Activated CD4-positive, alpha-beta T cell treated with anti-CD3 and anti-CD28 coated beads for 36 hours (primary cell): ENCODE measurements at regions not wholly inside any gene's neighbourhood (a gene's known extent, or its start where the extent isn't known, plus 50 kb on each side); places are given as distances from the start of the nearest gene placed in this dataset.

Experiments used
- ATAC-seq: fragments of 200-7000 bp; cut with Tn5 transposase; one replicate; pipeline ENCODE4 v1.10.0; 2021; ENCODE audit warnings: mild to moderate bottlenecking, moderate library complexity
- CTCF ChIA-PET: fragments of 350-600 bp; sonication (Branson Sonifier 250); formaldehyde crosslinking; loops from one replicate; lab custom pipeline; 2021; ENCODE audit warnings: antibody characterized with exemption; lab: Charles Lee
- POLR2A ChIA-PET: fragments of 350-600 bp; sonication (Branson Sonifier 250); formaldehyde crosslinking; loops from one replicate; lab custom pipeline; 2021; ENCODE audit warnings: antibody characterized with exemption, inconsistent platforms; lab: Charles Lee
- DNase-seq: peaks from one replicate; pipeline ENCODE4 v3.0.0-alpha.2; 2020
- H3K27ac Mint-ChIP-seq: one replicate; pipeline ENCODE4 v1.8.0; 2021; ENCODE audit warnings: mixed read lengths
- H3K27me3 Mint-ChIP-seq: one replicate; pipeline ENCODE4 v1.8.0; 2021; ENCODE audit warnings: mixed read lengths
- H3K36me3 Mint-ChIP-seq: one replicate; pipeline ENCODE4 v1.8.0; 2021; ENCODE audit warnings: low read depth, mixed read lengths
- H3K4me1 Mint-ChIP-seq: one replicate; pipeline ENCODE4 v1.8.0; 2021; ENCODE audit warnings: mixed read lengths
- H3K4me3 Mint-ChIP-seq: one replicate; pipeline ENCODE4 v1.8.0; 2021; ENCODE audit warnings: mild to moderate bottlenecking, moderate library complexity, mixed read lengths
- H3K9me3 Mint-ChIP-seq: one replicate; pipeline ENCODE4 v1.8.0; 2021; ENCODE audit warnings: low read depth, mixed read lengths
- intact Hi-C, 2 experiments: fragments of 100-400 bp; cut with DNase I in 1 of 2; cut with micrococcal nuclease in 1 of 2; formaldehyde crosslinking; loops; one replicate each; pipeline versions ENCODE4 v1.14.2 to v1.15.1; 2022 to 2024; cut with DNase I, micrococcal nuclease

DNA sequence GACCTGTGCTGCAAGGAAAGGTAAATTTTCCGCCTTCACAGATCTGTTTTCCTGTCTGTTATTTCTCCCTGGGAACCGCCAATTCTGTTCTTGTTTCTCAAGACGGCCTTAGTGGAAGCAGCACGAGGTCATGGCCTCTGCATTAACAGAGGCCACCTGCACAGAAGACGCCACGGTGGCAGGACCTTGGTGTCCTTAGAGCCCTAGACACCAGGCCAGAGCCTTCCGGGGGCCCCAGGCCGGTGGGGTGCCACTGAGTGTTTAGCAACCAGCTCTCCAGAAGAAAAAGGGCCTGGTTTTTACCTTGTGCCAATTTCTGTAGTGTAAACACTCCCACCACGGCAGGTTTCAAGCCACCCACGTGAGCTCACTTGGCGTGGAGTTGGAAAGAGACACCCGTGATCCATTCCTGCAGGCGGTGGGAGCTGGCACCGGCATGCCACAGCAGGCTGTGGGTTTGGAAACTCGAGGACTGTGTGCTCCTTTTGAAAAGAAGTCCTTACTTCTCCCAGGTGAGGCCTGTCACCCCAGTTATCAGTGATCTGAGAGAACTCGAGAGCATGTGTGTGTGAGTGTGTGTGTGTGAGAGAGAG is 103.9 kb upstream of the HDAC4 start:
- no peak overlapping the region for H3K27ac Mint-ChIP-seq
- H3K27me3 Mint-ChIP-seq = no peaks in the 10 kb centered on the region
- H3K4me1 Mint-ChIP-seq = no peaks in the 10 kb centered on the region
- H3K36me3 Mint-ChIP-seq = no peaks in the 10 kb centered on the region
- no peaks in the 10 kb centered on the region for H3K9me3 Mint-ChIP-seq
- no peak for ATAC-seq
- H3K4me3 Mint-ChIP-seq = no peak overlapping the region
- DNase-seq = no peak
- POLR2A ChIA-PET = no interaction called here
- CTCF ChIA-PET = interaction anchor here (0.5 kb wide), 1 partner anchor 38 kb away, joined by 3 read pairs; no protein-coding TSS in a partner anchor
- intact Hi-C loops = no loop called here

GRCh38 chr2:239502430-239503186 is 101.8 kb upstream of the HDAC4 start:
- H3K4me1 Mint-ChIP-seq = no peaks in the 10 kb centered on the region
- ATAC-seq (no peak), DNase-seq (no peak)
- H3K27ac Mint-ChIP-seq = no peak overlapping the region
- intact Hi-C loops = no loop called here
- no peaks in the 10 kb centered on the region for H3K9me3 Mint-ChIP-seq
- CTCF ChIA-PET = interaction anchor here (1.2 kb wide), 1 partner anchor 16 kb away, joined by 3 read pairs; no protein-coding TSS in a partner anchor
- no peaks in the 10 kb centered on the region for H3K36me3 Mint-ChIP-seq
- no peaks in the 10 kb centered on the region for H3K27me3 Mint-ChIP-seq
- H3K4me3 Mint-ChIP-seq = no peak overlapping the region
- POLR2A ChIA-PET = no interaction called here

DNA sequence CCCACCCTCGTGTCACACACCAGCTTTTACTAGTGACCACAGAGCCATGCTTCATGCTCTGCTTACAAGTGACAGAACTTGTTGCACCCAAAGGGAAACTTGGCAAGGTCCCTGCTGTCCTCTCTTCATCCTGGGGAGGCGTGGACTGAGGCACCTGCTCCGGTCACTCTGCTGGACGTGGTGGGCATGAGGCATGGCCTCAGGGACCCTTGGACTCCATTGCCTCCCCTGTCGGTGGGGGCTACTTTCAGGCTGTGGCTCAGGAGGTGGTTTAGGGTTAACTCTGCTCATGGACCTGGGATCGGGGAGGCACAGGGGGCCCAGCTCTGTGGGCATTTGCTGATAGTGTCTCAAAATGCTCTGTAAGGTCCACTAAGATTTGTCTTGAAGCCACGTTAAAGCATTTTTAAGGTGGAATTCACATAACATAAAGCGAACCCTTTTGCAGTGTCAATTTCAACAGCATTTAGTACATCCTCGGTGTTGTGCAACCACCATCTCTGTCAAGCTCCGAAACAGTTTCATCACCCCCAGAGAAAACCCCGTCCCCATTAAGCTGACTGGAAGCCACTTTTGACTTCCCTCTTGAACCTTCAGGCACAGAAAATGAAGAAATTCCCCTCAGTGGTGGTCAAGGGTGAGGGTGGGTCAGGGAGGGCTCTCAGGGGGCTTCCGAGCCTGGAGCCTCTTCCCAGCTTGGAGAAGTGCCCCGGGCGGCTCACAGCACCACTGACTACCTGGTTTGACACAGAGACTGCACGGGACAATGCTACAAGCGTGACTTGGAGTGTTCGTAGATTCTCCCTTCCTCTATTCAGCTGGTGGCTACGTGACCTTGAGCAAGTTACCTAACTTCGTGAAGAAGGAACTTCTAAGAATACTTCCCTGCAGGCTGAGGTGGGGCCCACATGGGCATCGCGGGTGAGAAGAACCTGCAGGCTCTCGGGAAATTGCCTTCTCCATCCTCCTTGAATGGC is 100.0 kb upstream of the HDAC4 start:
- POLR2A ChIA-PET = no interaction called here
- no peak overlapping the region for H3K4me3 Mint-ChIP-seq
- H3K4me1 Mint-ChIP-seq = no peaks in the 10 kb centered on the region
- H3K27me3 Mint-ChIP-seq = no peaks in the 10 kb centered on the region
- DNase-seq (no peak), ATAC-seq (no peak)
- H3K36me3 Mint-ChIP-seq = no peaks in the 10 kb centered on the region
- no peak overlapping the region for H3K27ac Mint-ChIP-seq
- intact Hi-C loops = no loop called here
- CTCF ChIA-PET = no interaction called here
- no peaks in the 10 kb centered on the region for H3K9me3 Mint-ChIP-seq

DNA sequence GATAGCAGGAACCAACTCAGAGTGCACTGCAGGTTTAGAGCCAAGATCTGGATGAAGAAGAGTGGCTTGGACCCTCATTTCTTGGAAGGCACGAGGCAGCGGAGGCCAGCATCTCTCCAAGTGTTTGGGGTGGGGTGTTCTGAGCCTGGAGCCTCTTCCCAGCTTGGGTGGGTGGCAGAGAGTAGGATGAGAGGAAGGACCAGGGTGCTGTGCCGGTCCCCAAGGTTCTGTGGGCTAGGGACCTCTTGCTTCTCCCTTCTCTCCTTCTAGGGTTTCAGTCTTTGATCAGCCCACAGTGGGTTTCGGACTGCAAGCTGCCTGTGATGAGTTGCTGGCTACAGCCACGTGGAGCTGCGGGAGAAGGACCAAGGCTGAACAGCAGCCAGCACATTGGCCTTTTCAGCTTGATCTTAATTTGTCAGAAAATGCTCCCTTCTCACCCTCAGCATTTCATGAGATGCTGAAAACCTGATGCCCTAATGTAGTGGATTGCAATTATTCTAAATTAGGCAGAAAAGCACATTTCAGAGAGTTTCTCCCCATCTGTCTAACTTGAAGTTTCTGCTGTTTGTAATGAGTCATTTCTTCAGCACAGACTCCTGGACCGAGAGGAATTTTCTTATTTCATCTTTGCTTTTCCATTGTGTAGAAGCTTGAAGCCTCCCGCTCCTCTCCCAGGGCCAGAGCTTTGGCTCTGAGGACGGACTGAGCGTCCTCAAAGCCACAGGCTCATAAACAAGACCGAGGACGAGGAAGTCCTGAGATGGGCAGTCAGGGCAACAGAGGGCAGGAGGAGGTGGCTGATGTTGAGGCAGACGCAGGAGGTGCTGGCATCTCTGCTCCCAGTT is 99.1 kb upstream of the HDAC4 start:
- ATAC-seq = no peak
- Mint-ChIP-seq H3K4me1 (no peaks in the 10 kb centered on the region), H3K4me3 (no peak overlapping the region), H3K27ac (no peak overlapping the region), H3K27me3 (no peaks in the 10 kb centered on the region), H3K9me3 (no peaks in the 10 kb centered on the region), H3K36me3 (no peaks in the 10 kb centered on the region)
- no peak for DNase-seq
- intact Hi-C loops = no loop called here
- POLR2A ChIA-PET = no interaction called here
- CTCF ChIA-PET = no interaction called here

DNA sequence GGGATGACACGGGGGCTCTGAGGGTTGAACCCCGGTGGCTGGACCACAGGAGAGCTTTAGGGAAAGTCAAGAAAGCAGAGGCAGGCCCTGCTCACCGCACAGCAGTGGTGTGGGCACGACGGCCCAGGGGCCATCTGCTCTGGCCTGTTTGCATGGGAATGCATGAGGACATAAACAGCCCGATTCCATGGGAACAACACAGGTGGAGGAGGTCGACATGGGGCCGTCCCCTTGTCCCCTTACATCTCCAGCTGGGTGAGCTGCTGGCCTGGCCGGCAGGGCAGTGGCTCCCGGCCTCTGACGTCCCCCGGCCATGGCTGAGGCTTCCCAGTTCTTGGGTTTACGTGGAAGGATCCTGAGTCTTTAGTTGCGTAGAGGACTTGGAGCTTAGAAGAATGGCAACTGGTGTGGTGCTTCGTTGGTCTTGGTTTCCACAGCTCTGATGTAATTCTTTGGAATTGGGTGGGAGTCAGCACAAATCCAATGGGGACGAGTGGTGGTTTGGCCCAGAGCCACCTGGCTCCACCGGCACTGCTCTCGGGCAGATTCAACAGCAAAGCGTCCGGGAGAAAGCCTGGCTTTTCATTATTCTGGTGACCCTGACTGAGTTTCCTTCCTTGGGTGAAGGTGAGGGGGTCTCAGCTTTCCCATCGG is 98.3 kb upstream of the HDAC4 start:
- intact Hi-C loops = no loop called here
- H3K4me3 Mint-ChIP-seq = no peak overlapping the region

DNA sequence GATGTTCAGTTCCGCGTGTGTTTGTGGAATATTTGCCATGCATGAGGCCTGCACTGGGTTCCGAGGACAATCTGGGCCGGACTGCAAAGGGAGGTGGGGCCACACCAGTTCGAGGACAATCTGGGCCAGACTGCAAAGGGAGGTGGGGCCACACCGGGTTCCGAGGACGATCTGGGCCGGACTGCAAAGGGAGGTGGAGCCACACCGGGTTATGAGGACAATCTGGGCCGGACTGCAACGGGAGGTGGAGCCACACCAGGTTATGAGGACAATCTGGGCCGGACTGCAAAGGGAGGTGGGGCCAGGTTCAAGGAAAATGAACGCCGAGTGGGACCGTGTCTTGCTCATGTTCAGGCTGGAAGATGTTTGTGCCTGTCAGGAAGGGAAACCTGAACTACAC is 97.8 kb upstream of the HDAC4 start:
- Mint-ChIP-seq H3K27ac (no peak overlapping the region), H3K9me3 (no peaks in the 10 kb centered on the region), H3K36me3 (no peaks in the 10 kb centered on the region), H3K4me1 (no peaks in the 10 kb centered on the region), H3K27me3 (peaks cover 3% of the 10 kb centered on the region), H3K4me3 (no peak overlapping the region)
- ATAC-seq (no peak), DNase-seq (no peak)
- intact Hi-C loops = no loop called here
- POLR2A ChIA-PET = no interaction called here
- CTCF ChIA-PET = no interaction called here

More for the DNA sequence above, 98.3 kb upstream of the HDAC4 start:
- H3K36me3 Mint-ChIP-seq = no peaks in the 10 kb centered on the region
- peaks cover 3% of the 10 kb centered on the region for H3K27me3 Mint-ChIP-seq
- H3K27ac Mint-ChIP-seq = no peak overlapping the region
- DNase-seq = no peak
- ChIA-PET POLR2A (no interaction called here), CTCF (no interaction called here)
- no peaks in the 10 kb centered on the region for H3K9me3 Mint-ChIP-seq
- no peak for ATAC-seq
- no peaks in the 10 kb centered on the region for H3K4me1 Mint-ChIP-seq

DNA sequence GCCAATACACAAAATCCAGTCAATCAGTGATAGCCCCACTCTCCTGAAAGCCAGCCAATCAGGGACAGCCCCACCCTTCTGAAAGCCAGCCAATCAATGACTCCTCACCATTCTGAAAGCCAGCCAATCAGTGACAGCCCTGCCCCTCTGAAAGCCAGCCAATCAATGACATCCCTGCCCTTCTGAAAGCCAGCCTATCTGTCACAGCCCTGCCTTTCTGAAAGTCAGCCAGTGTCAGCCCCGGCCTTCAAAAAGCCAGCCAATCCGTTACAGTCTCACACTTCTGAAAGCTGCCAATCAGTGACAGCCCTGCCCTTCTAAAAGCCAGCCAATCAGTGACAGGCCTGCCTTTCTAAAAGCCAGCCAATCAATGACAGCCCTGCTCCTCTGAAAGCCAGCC is 95.9 kb upstream of the HDAC4 start:
- H3K4me1 Mint-ChIP-seq = no peaks in the 10 kb centered on the region
- POLR2A ChIA-PET = no interaction called here
- DNase-seq = peak; percentile 40

DNA sequence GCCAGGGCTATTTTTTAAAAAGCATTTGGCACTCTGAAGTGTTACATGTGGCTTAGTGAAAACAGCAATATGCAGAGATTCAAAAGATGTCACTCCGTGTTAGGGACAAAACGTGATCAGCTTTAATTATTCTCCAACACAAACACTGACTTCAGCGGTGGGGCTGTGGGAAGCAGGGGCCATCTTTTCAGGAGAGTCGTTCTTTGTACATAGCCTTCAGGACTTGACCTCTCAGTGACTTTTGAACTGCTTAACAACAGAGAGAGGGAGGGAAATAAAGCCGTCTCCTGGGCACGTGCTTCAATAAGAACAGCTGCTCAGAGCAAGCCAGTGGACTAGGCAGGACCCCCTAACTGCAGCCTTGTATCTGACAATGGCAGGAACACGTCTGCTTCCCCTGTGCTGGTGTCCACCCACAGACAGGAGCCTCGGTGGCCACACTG is 95.0 kb upstream of the HDAC4 start:
- Mint-ChIP-seq H3K27ac (no peak overlapping the region), H3K4me1 (no peaks in the 10 kb centered on the region), H3K36me3 (no peaks in the 10 kb centered on the region), H3K4me3 (no peak overlapping the region), H3K27me3 (peaks cover 3% of the 10 kb centered on the region), H3K9me3 (no peaks in the 10 kb centered on the region)
- intact Hi-C loops = no loop called here
- no peak for DNase-seq
- POLR2A ChIA-PET = no interaction called here
- CTCF ChIA-PET = interaction anchor here (0.8 kb wide), 1 partner anchor 464 kb away, joined by 3 read pairs; no protein-coding TSS in a partner anchor
- ATAC-seq = no peak

More for the DNA sequence above, 95.9 kb upstream of the HDAC4 start:
- no peaks in the 10 kb centered on the region for H3K9me3 Mint-ChIP-seq
- intact Hi-C loops = no loop called here
- H3K27ac Mint-ChIP-seq = no peak overlapping the region
- peaks cover 3% of the 10 kb centered on the region for H3K27me3 Mint-ChIP-seq
- no peaks in the 10 kb centered on the region for H3K36me3 Mint-ChIP-seq
- ATAC-seq = peak; percentile 88
- CTCF ChIA-PET = interaction anchor here (0.5 to 0.8 kb wide), 2 partner anchors 218 to 465 kb away, joined by 3 to 4 read pairs; no protein-coding TSS in a partner anchor
- no peak overlapping the region for H3K4me3 Mint-ChIP-seq

DNA sequence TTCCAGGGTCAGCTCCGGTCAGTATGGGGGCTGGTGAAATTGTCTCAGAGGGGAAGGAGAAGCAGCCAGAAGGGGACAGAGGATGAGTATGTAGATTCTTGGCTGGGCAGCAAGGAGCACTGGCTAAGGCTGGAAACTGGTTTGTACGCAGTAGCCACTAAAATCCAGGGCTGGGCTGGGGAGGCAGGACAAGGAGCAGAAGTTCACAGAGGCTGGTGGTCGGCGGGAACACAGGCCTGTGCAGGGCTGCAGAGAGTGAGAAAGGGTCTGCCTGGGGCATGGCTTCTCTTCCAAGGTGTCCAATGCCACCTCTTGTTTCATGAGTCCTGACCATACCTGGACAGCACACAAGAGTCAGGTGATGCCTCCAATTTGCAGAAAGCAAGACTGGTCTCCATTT is 94.4 kb upstream of the HDAC4 start:
- intact Hi-C loops = no loop called here
- Mint-ChIP-seq H3K27me3 (peaks cover 3% of the 10 kb centered on the region), H3K9me3 (no peaks in the 10 kb centered on the region), H3K36me3 (no peaks in the 10 kb centered on the region), H3K27ac (no peak overlapping the region), H3K4me3 (no peak overlapping the region), H3K4me1 (no peaks in the 10 kb centered on the region)
- ATAC-seq = no peak
- CTCF ChIA-PET = no interaction called here
- DNase-seq = no peak
- POLR2A ChIA-PET = no interaction called here

- Mint-ChIP-seq H3K27me3 (peaks cover 3% of the 10 kb centered on the region), H3K4me3 (no peak overlapping the region), H3K4me1 (no peaks in the 10 kb centered on the region), H3K9me3 (no peaks in the 10 kb centered on the region), H3K27ac (no peak overlapping the region), H3K36me3 (no peaks in the 10 kb centered on the region)
- DNase-seq (no peak), ATAC-seq (no peak)
- ChIA-PET POLR2A (no interaction called here), CTCF (interaction anchor here (1.0 kb wide), 1 partner anchor 12 kb away, joined by 3 read pairs; no protein-coding TSS in a partner anchor)
- intact Hi-C loops = no loop called here
These were observed 93.8 kb upstream of the HDAC4 start for GRCh38 chr2:239494578-239494977.
